GM18517 (cell line): ENCODE measurements at regions not wholly inside any gene's neighbourhood (a gene's known extent, or its start where the extent isn't known, plus 50 kb on each side); places are given as distances from the start of the nearest gene placed in this dataset.
A peak's percentile ranks its signal among the peaks of the same experiment; 100 is the strongest.
"Not testable (repeated sequence)": the region's sequence is repeated elsewhere in the genome, so short reads cannot be mapped to it uniquely, and the experiment has no call there.

Experiments used
- ATAC-seq: cut with Tn5 transposase; IDR thresholded peaks from one replicate; pipeline ENCODE4 v1.9.1; 2021; ENCODE audit warnings: mild to moderate bottlenecking, moderate library complexity; ENCODE audit not compliant: unreplicated experiment

DNA sequence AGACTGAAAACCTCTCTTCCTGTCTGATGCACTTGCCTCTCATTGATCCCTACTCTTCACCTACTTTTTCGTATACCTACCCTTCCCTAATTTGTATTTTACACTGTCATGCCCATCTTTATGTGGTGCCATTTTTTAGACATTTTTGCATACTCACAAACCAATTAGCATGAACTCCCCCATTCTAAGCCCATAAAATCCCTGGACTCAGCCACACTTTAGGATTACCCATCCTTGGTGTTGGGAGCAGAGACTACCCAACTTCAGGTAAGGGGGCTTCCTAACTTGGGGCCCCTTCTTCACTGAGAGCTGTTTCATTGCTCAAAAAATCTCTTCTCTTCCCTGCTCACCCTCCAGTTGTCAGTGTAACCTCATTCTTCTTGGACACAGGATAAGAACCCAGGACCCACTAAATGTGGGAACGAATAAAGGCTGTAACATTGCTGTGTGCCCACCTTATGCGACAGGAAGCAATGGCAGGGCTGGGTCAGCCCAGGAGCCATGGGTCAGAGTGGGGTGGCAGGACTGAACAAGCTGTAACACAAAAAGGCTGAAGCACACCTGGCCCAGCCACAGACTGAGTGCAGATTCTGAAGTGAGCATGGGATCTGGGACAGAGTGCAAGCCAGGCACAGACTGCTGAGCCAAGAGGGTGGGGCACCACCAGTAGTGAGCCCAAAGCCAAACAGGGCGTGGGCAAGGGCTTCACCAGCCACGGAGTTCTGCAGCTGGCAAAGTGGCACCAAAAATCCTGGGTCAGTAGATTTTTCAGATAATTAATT is 789.1 kb upstream of the HS3ST5 start:
- ATAC-seq, result no peak

DNA sequence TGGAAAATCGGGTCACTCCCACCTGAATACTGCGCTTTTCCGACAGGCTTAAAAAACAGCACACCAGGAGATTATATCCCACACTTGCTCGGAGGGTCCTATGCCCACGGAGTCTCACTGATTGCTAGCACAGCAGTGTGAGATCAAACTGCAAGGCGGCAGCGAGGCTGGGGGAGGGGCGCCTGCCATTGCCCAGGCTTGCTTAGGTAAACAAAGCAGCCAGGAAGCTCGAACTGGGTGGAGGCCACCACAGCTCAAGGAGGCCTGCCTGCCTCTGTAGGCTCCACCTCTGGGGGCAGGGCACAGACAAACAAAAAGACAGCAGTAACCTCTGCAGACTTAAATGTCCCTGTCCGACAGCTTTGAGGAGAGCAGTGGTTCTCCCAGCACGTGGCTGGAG is 778.7 kb upstream of the HS3ST5 start:
- ATAC-seq, result not testable (repeated sequence)

- ATAC-seq, result no peak
These were observed 777.6 kb upstream of the HS3ST5 start for GRCh38 chr6:115120391-115120790.

- no peak for ATAC-seq
These were observed 748.6 kb upstream of the HS3ST5 start for GRCh38 chr6:115091461-115091860.

DNA sequence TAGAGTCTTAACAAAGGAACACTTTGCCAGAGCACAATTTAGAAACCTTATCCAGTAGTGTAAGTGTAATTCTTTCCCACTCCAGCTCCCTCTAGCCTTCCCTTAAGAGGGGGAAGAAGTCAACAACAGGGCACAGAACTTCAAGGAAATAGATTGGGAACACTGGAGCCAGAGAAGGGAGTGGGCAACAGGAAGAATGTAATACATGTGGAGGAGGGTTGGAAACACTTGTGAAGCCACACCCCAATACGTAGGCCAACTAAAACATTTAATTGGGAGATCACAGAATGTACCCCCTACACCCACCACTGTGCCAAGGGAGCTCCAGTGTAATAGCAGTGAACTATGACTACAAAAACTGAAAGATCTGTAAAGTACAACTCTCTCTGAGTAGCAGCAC is 735.7 kb upstream of the HS3ST5 start:
- ATAC-seq, result no peak

DNA sequence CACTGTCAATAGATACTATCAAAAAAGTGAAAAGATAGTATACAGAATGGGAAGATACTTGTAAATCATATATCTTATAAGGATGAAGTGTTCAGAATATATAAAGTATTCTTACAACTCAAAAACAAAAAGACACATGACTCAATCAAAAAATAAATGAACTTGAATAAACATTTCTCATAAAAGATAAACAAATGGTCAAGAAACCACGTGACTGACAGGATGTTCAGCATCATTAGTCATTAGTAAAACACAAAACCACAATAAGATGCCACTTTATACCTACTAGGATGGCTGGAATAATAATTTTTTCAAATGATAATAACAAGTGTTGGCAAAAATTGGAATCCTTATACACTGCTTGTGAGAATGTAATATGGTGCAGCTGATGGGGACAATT is 729.1 kb upstream of the HS3ST5 start:
- ATAC-seq, result no peak

DNA sequence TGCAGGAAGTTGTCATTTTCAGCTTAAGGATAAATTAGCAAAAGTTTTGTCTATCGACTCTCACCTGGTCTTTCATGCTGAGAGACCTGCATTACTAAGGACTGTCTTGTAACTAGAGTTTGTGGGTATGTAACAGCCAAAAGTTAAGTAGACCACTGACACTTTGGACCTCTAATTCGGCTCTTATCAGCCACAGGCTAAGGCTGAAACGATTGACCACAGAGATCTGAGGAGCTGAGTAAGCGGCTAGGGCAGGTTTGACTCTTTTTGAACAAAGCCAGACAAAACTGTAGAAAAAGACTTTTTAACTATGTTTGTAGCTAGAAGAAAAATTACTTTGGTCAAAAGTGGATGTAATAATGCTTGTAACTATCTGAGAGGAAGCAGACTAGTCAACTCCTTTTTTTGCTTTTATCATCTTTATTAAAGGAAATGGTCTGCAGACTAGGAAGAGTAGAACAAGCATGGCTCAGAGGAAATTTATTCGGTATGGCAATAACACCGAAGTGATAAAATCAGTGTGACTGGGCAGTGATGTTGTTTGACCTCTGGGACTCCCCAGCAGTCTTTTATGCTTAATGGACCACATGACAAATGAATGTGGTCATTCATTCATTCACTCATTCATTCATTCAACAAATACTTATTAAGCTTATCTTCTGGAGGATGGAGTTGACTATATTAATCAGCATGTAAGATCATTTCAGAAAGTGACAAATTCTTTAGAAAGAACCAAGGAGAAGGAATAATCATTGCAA is 725.0 kb upstream of the HS3ST5 start:
- no peak for ATAC-seq

DNA sequence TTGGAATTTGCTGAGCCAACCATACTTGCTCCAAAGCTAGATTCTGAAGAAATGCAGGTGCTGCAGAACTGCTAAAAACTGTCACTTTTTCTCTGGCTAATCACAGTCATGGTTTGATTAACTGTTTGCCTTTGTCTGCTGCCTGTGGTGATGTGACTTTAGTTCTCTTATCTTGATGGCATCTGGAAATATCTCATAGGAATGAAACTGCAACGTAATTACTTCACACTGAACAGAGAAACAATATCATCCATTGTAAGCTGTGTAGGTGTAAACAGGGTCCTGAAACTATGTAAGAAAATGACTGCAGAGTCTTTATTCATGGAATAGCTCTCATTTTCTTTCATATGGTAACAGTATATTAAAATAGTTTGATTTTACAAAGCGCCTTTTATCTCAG is 721.9 kb upstream of the HS3ST5 start:
- ATAC-seq, result no peak

DNA sequence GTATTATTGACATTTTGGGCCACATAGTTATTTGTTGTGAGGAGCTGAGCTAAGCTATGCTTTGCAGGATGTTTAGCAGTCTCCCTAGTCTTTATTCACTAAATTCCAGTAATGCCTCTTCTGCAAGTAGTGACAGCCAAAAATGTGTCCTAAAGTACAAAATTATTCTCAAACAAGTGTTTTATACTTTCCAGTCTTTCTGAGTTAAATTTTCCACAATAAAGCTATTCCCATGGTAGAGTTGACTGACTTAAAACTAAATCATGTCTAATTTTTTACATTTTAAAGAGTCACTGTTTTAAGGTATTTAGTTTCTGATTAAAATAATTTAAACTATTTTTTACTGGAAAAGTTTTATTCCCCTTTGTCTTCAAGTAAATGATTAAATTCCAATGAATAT is 717.8 kb upstream of the HS3ST5 start:
- no peak for ATAC-seq

DNA sequence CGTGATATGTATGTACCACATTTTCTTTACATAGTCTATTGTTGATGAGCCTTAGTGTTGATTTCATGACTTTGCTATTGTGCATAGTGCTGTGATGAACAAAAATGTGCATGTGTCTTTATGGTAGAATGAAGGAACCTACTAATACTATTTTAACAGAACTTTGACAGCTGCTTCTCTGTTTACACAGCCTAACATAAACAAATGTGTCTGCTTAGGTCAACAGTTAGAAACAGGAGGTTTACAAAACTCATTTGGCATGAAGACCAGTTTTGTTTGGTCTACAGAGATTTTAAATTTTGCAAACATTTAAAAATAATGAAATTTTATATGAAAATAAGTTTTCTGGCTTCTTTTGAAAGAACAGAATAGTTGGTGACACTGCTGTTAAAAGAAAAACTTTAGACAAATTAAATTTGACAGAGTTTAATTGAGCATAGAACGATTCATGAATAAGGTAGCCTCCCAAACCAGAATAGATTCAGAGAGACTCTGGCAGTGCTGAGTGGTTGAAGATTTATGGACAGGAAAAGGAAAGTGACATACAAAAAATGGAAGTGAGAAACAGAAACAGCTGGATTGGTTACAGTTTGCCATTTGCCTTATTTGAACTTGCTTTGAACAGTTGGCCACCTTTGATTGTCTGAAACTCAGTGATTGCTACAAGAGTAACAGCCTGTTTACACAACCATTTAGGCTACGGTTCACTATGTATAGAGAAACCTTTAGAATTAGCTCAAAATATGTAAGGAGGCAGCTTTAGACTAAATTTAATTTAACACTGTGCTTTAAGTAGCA is 715.8 kb upstream of the HS3ST5 start:
- no peak for ATAC-seq

- ATAC-seq, result no peak
These were observed 712.8 kb upstream of the HS3ST5 start for GRCh38 chr6:115055579-115055978.

DNA sequence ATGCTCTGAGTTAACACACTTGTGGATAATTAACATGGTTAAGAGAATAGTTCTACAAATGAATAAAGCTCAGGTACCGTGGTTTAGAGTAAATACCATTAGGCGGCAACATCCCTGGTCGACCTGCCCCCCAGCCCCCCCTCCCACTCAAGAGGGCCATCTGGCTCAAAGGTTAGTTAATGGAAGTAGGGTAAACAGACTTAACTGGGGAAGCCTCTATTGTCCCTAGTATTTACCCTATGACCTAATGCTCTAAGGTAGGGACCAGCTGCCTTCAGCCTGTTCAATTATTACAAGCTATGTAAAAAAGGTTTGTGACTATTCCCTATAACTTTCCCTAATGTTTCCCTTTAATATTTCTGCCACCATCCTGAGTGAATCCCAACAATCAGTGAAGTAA is 711.4 kb upstream of the HS3ST5 start:
- ATAC-seq, result not testable (repeated sequence)

DNA sequence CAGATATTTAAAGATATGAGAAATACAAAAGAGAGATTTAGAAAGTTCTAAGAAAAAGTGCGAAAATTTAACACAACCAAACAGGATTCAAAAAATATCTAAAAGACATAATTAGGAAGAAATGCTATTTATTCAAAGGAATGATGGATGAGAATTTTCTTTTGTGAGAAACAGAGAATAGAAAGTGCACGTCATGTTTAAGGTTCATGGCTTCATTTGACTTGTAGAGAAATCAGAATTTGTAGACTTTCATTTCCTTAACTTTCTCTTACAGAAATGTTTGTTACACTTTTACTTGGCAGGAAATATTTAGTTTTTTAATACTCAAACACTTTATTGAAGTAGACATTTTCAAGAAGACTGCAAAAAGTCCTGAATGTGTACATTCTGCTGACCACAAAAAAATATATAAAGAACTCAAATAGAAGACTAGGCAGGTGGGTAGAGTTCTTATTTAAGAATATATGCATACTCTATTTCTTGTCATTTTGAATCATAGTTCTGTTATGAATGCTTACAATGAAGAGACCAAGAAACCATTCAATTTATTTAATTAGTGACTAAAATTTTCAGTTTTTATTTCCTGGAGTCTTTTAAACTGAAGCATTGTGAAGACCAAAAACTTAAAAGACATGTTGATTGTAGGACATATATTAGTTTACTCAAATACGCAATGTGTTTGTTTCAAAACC is 710.5 kb upstream of the HS3ST5 start:
- ATAC-seq, result no peak

GRCh38 chr6:115016593-115016992 is 673.8 kb upstream of the HS3ST5 start:
- ATAC-seq, result no peak

- ATAC-seq, result no peak
These were observed 662.2 kb upstream of the HS3ST5 start for GRCh38 chr6:115004982-115005381.

DNA sequence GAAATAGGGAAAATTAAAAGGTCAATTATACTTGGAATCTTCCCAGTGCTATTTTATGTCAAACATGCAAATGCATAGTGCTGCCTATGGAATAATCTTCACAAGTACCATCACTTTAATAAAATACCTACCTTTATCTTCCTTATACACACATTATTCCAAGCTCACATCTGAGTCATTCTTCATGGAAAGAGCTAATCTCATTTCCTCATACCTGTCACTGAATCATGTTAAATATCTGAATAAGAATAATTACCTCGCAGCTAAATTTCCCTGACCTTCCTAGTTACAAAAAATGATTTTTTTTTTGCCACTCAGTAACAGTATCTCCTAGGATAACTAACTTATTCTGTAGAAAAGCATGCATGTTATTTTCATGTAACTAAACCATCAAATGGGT is 661.4 kb upstream of the HS3ST5 start:
- no peak for ATAC-seq

GRCh38 chr6:115001731-115002350 is 659.0 kb upstream of the HS3ST5 start:
- ATAC-seq, result no peak

GRCh38 chr6:115000736-115001135 is 657.9 kb upstream of the HS3ST5 start:
- ATAC-seq, result no peak

- ATAC-seq, result no peak
These were observed 655.7 kb upstream of the HS3ST5 start for GRCh38 chr6:114998492-114998891.

DNA sequence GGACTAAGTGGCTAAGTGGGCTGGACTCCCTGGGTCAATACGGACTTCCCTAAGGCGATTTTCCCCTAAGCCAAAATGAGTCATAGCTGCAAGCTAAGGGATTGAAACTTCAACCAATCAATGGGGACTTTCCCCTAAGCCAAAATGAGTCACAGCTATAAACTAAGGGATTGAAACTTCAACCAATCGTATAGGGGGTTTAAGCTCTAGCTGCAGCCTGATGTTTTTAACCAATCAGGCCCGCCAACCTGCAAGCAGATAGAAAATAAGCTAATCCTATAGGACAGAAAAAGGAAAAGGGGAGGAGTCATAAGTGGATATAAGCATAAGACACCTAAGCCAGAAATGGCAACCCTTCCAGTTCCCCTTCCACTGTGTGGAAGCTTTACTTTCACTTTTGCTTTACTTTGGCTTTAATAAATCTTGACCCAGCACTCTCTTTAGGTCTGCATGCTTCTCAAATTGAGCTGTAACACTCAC is 655.0 kb upstream of the HS3ST5 start:
- ATAC-seq, result peak; percentile 70
